ENCODE measurements at regions not wholly inside any gene's neighbourhood (a gene's known extent, or its start where the extent isn't known, plus 50 kb on each side); places are given as distances from the start of the nearest gene placed in this dataset.

DNA sequence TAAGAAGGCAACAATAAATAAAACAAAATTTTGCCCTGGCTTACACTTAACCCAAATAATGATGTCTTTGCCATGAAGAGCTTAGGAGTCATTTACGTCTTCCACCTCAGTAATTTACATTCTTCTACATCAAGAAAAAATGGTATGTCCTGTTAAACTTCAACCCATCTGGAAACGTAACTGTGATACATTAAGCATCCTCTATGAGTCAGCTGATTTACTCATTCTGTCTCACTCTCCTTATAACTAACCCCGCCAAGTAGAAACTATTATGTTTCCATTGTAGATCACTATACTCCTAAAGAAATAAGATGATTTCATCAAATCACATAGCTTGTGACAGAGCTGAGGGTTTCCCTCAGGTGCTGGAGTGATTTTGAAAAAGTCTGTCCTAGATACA, 330.7 kb downstream of the CDC14C start:
- no peak for DNase-seq (ENCODE audit: low spot score)

DNA sequence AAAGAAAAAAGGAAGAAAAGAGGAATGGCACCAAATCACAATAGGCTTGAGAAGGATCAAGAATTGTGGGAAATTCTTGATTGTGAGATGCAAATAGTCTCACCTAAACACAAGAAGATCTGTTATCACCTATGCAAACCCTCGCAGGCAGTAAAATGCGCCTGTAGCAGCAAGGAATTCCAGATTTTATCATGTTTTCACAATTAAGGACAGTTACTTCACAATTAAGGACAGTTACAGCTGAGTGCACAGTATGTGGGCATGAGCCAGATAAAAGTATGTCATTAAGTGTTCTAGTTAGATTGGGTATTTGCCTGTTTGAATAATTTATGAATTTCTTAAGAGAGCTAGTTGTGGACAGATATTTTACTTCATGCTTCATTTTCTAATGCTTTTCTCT, 336.2 kb downstream of the CDC14C start:
- DNase-seq (ENCODE audit: low spot score), result no peak

DNA sequence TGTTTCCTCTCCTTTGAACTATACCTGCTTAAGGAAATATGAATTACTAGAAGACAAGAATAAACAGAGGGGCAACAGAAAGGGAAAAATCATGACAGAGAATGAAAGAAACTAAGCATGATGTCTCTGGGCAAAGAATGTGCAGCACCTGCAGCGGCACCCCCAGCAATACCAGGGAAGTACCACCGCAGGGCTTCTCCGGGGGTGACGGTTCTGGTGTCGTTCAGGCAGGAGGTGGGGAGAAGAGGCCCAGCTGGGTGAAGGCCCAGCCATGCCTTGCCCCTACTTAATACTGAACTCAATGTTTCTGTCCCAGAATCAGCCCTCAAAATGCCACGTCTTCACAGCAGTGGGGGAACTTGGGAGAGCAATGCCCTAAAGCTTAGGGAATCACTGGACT, 337.6 kb downstream of the CDC14C start:
- no peak for DNase-seq (ENCODE audit: low spot score)

DNA sequence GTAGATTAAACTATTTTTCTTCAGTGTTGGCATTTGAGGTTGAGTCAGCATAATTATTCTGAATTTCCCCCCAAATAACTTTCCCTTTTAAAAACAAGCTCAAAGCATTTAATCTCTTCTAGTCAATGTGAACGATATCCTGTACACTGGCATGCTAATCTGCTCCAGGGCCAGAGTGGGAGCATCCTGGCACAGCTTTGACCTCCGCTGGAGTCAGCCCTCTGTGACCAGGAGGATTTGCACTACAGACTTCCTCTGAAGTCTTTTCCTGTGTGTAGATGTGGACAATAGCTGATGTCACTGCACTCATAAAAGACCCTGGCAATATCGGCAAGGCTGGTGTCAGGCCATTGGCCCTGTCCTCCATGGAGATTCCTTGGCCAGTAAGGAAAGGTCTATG, 340.2 kb downstream of the CDC14C start:
- no peak for DNase-seq (ENCODE audit: low spot score)

DNA sequence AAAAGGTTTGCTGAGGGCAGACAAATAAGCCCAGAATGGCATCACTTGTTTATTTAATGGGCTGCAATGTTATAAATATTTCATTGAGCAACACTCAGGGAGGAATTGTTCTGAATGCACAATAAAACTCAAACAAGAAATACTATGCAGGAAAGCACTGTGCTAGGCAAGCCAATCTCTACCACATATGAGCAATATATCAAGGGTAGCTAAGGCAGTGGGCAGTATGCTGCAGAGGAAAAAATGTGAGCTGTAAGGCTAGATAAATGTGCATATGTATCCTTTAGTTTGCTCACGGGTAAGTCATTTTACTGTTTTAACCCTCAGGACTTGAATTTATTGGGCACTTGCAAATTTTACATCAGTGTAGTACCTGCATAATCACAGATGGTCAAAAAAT, 349.6 kb downstream of the CDC14C start:
- DNase-seq (ENCODE audit: low spot score), result no peak

DNA sequence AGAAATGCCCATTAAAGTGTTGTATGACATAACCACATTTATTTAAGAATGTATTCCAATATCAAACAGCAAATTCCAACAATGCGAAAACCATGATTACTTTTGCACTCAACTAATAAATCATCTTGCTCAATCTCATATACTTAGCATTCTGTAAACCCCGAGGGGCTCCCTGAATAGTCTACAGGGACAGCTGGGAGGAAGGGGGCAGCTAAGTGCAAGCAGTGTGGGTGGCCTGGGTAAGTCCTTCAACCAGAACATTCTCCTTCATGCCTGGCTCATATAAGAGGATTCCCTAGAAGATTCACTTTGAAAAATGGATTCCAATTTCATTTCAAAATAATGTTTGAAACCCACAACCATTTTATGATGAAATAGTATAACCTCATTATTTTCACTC, 355.5 kb downstream of the CDC14C start:
- DNase-seq (ENCODE audit: low spot score), result no peak

DNA sequence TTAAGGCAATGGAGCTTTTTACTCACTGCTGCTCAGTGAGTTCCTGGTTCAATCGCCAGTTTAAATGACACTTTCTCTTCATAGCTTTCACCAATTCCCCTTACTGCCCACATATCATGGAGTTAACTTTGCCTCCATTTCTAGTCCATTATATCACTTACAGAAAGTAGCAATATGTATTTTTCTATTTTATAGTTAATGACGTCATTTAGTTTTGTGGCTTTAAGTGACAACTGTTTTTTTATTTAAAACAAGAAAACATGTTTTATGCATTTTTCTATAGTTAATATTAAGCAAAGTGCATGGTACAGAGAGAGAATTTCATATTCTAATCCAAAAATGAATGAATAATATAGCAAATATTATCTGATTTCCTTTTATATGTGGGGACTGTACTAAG, 363.3 kb downstream of the CDC14C start:
- no peak for DNase-seq (ENCODE audit: low spot score)

DNA sequence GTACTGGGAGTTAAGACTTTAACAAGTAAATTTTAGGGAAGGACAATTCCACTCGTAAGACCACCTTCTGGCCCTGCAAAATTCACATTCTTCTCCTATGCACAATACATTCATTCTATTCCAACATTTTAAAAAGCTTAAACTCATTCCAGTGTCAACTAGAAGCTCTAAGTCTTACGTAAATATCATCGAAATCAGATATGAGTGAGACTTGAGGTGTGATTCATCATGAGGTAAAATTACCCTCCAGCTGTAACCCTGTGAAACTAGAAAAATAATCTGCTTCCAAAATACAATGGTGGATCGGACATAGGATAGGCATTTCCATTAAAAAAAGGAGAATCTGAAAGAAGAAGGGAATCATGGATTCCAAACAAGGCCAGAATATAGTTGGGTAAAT, 370.3 kb downstream of the CDC14C start:
- DNase-seq (ENCODE audit: low spot score), result no peak

DNA sequence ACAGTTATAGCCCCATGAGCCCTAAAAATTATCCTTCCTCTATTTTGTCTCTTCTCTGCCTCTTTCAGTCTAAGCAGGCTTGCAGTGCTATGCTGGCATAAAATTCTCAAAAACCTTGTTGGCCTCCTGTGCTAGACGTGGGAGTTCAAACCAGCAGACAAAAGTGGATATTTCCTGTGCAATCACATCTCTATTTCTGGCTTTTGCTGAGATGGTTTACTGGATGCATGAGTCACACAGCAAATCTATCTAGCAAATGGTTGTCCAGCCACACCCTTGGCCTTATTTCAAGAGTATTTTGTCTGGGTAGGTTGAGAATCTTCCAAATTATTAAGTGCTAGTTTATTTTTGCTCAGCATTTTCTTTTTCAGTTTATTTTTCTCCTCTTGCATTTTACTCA, 370.8 kb downstream of the CDC14C start:
- no peak for DNase-seq (ENCODE audit: low spot score)

DNA sequence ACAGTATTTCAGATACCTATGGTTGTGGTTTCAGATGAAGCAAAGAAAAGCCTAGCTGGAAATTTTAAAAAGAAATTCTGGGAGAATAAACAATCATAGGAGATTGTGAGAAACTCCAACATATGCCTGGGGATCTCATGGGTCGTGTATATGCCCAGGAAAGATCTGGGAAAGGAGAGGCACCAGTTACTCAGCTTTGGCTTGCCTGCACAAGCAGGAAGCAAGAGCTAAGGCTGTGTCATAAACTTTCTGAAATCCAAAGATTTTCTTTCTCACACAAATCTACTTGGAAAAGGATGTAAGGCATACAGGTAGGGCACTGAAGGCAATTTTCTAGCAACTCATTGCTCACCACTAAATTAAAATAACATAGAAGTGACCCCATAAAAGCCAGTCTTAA, 373.6 kb downstream of the CDC14C start:
- no peak for DNase-seq (ENCODE audit: low spot score)

DNA sequence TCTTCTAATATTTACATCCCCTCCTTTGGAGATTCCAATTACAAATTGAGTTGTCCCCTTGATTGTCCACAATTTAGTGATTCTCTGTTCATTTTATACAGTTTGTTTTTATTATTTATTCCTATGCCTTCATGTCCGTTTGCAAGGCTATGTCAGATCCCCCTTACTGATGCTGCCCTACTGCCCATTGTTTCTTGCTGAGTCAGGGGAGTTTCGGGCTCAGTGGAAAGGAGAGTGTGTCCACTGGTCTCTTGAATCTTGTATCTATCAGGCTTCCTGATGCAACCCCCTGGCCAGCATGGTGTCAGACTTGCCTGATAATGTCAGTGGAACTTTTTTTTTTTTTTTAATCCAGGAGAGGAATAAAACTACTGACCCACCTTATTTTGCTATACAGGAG, 384.4 kb downstream of the CDC14C start:
- DNase-seq (ENCODE audit: low spot score), result no peak

DNA sequence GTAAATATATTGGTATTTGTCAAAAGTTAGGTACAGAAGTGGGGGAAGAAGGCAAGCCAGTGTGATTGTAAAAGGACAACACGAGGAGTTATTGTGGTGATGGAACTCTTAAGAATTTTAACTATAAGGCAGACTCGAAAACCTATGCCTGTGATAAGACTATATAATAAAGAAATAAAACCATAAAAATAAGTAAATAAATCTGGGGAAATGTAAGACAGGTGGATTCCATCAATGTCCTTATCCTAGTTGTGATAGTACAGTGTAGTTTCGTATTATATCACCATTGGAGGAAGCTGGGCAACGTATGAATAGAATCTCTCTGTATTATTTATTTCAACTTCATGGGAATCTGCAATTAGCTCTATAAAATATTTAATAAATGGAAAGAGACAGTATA, 395.7 kb downstream of the CDC14C start:
- DNase-seq (ENCODE audit: low spot score), result no peak

DNA sequence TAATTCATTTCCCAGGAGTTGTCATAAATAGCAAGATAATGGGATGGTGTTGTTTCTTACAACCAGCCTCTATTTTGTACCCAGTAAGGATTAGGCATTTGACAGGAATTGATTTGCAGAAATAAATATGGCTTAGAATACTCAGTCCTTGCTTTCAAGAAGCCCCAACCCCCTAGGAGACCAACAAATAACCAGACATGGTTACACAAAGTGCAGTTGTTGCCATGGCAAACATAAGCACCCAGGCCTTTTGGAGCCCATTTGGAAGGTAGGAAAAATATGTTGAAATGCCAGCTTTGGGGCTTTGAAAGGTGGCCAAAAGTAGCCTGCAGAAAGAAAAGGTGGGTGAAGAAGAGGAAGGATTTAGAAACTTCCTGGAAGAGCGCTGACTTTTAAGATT, 397.5 kb downstream of the CDC14C start:
- no peak for DNase-seq (ENCODE audit: low spot score)

DNA sequence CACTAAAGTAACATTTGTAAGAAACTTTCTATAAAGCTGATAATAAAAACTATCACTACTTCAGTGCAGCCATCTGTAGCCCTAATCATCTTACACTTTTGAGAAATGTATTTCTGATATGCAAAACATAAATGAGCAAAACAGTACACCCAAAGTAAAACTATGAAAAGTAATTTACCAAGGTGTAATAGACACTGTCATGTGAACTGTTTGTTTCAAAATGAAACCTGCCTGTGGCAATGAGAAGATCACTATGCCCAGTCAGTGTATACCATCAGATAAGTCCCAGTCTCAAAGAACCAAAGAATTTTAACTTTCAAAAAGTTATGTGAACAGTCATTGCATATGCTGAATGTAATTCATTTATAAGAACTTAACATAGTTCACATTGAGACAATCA, 398.1 kb downstream of the CDC14C start:
- DNase-seq (ENCODE audit: low spot score), result no peak

DNA sequence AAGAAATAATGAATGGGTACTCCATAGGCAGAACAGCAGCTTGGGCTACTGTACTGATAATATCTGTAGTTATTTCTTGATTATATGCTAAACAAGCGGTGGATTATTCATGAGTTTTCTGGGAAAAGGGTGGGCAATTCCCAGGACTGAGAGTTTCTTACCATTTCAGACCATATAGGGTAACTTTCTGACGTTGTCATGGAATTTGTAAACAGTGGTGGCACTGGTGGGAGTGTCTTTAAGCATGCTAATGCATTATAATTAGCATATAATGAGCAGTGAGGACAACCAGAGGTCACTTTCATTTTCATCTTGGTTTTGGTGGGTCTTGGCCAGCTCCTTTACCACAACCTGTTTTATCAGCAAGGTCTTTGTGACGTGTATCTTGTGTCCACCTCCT, 399.7 kb downstream of the CDC14C start:
- no peak for DNase-seq (ENCODE audit: low spot score)

DNA sequence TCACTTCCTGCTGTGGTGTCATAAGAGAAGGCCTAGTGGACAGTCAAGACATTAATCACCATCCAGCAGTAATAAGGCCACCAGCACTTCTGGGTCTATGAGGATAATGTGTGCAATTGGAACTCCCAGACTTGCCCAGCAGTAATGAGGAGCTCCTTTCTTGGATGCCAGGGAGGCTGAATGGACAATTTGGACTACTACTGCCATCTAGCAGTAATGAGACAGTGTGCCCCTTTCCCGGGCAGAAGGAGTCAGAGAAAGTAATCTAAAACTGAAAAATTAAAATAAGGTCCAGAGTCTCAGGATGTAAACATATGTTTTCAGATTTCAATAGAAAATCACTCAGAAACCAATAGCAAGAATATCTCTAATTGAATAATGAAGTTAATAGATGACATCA, 400.4 kb downstream of the CDC14C start:
- no peak for DNase-seq (ENCODE audit: low spot score)

DNA sequence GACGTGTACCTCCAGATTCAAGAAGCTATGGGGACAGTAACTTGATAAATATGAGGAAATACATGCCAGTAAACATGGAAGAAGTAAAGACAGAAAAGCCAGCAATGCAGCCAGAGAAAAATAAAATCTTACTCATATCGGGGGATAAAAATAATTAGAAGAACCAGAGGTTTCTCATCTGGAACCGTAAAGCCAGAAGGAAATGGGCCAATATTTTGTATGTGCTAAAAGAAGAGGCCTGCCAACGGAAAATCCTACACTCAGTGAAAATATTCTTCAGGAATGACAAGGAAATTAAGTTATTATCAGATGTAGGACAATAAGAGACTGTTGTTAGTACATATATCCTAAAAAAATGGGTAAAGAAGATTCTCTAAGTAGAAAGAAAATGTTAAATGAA, 401.2 kb downstream of the CDC14C start:
- DNase-seq (ENCODE audit: low spot score), result no peak

DNA sequence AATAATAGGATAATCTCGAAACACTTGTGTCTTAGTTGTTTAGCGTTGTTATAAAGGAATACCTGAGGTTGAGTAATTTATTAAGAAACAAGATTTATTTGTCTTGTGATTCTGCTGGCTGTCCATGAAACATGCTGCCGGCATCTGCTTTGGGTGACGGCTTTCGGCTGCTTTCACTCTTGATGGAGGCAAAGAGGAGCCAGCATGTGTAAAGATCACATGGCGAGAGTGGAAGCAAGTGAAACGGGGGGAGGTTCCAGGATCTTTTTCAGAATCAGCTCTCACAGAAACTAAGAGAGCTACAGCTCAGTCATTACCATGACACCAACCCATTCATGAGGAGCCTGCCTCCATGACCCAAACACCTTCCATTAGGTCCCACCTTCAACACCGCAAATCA, 402.8 kb downstream of the CDC14C start:
- no peak for DNase-seq (ENCODE audit: low spot score)

DNA sequence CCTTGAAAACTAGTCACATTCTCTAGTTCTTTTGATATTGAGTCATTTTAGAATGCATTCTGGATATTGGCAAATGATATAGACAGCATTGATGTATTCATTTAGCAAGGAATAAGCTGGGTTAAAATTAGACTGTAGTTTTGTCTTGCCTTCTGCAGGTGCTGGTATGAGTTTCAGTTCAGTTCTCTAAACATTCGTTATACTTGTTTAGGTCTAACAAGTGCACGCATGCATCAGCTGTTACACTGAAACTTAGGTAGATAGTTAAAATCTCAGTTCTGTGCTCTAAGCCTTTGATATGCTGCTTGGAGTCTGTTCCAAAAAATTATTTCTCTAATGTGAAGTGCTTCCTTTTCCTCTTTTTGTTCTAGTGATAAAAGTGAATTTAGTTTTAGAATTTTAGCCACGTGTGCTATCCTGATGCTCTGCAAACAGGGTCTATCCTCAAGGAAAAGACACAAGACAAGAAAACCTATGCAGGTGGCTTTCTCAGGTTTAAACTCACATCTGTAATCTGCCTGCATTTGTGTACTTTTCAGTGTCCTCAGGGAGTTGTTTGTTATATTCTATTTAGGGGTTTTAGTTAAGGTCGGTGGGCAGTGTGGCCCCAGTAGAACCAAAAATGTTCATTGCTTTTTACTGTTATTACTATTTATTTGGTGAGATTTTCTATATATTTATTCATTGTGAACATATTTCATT, 409.0 kb downstream of the CDC14C start:
- DNase-seq (ENCODE audit: low spot score), result no peak

DNA sequence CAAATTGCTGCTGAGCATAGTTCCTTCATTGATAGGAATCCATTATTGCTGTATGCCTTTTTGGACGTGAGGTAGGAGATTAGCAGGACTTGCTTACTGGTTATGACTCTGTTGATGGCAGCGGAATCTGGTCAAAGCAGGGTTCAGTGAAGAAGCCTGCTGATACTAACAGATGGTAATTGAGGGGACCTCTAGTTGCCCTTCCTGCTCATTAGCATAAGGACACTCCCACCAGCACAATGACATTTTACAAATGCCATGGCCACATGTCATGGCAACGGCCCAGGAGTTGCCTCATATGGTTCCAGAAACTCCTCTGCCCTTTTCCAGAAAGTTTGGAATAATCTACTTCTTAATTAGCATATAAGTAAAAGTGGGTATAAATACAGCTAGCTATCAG, 417.5 kb downstream of the CDC14C start:
- DNase-seq (ENCODE audit: low spot score), result no peak

DNA sequence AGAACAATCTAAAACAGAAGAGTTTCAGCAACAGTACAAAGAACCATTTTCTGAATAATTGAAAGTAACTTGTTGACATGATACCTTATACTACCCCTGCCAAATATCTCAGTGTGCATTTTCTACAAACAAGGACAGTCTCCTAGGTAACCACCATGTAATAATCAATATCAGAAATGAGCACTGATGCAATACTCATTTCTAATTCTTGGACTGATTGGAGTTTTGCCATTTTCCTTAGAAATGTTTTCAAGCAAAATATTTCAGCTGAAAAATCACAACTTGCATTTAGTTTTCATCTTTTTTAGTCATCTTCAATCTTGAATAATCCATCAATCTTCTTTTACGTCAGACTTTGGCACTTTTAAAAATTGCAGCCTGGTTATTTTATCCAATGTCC, 420.2 kb downstream of the CDC14C start:
- DNase-seq (ENCODE audit: low spot score), result no peak

DNA sequence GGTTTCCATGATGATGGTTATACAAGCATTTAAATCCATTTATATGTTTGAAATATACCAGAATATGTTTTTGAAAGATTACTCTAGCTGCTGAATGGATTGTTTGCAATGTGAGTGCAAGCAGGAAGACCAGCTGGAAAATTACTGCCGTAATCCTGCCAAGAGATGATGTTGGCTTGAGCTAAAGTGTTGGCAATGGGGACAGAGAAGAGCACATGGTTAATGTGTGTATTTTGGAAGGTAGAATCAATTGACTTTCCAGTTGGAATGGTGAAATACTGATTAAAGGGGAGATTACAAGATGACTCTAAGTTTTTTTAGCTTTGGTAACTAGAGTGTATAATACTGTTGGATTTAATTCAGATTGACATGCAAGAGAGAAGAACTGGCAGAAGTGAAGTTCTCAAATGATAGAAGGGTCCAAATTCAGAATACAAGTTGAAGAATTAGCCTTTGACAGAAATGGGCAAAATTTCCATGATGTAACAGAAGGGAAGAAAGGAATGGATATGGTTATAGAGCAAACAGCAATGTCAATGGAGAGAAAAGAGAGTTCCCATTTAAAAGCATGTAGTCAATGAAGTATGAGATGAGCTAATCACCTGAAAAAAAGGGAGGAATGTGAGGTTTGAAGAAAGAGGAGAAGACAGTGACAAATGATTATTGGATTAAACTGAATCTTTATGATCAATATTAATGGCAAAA, 422.0 kb downstream of the CDC14C start:
- DNase-seq (ENCODE audit: low spot score), result no peak

DNA sequence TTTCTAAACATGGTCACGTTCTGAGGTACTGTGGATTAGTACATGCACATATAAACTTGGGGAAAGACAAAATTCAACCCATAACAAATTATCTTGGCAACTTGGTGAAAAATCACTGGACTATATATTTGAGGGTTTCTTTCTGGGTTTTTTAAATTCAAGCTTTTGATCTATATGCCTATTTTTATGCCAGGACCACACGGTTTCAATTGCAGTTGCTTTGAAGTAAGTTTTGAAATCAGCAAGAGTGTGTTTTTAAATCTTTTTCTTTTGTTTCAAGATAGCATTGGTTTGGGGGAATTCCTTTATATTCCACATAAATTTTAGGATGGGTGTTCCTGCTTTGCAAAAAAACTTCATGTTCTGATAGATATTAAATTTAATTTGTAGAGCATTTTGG, 406.4 kb upstream of the VWC2 start:
- no peak for DNase-seq (ENCODE audit: low spot score)

DNA sequence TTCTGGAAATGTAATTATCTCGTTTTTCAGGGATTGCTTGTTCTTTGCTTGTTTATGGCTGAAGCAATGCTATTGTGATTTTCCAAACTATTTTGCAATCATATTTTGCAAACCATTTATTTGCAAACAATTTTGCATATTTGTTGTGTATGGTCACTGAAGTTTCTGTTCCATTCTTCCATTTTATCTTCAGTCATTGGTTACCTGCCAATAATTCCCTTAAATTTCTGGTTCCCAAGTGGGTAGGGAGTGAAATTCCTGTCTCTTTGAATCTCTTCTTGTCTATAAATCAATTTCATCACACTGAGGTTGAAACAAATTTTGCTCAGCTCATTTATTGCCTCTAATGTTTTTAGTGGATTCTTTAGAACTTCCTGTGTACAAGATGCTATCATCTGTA, 401.7 kb upstream of the VWC2 start:
- DNase-seq (ENCODE audit: low spot score), result no peak

All from globus pallidus (tissue), 1 donor.